ENCODE measurements at regions not wholly inside any gene's neighbourhood (a gene's known extent, or its start where the extent isn't known, plus 50 kb on each side); places are given as distances from the start of the nearest gene placed in this dataset.

GRCh38 chr2:147247749-147248148, 597.1 kb upstream of the ACVR2A start:
- H3K4me1 ChIP-seq (ENCODE audit: insufficient read depth, low read length): no peaks in the 10 kb centered on the region
- no peaks in the 10 kb centered on the region for H3K9me3 ChIP-seq (ENCODE audit: low read length)
- no peaks in the 10 kb centered on the region for H3K79me2 ChIP-seq (ENCODE audit: low read length)
- H2AFZ ChIP-seq (ENCODE audit: low read length): no peak overlapping the region
- no peak for TF ChIP-seq EZH2phosphoT487 (IDR thresholded peaks at IDR 0.05; ENCODE audit: borderline replicate concordance, low read length)
- no peak for TF ChIP-seq CTCF (conservative IDR thresholded peaks at IDR 0.05; ENCODE audit: low read depth, low read length)
- TF ChIP-seq EZH2 (IDR thresholded peaks at IDR 0.05; ENCODE audit: low read length, unreplicated experiment): no peak
- no TSS peak for BruUV-seq (replicated peaks)
- no peaks in the 10 kb centered on the region for H3F3A ChIP-seq (ENCODE audit: low read length, unreplicated experiment)
- no peaks in the 10 kb centered on the region for H4K20me1 ChIP-seq (ENCODE audit: low read length)
- no peak for ATAC-seq
- no peaks in the 10 kb centered on the region for H3K27me3 ChIP-seq (ENCODE audit: low read length)
- no peak overlapping the region for H3K9ac ChIP-seq (ENCODE audit: low read length)
- H3K4me3 ChIP-seq (ENCODE audit: low read length): no peak overlapping the region
- no peaks in the 10 kb centered on the region for H3K36me3 ChIP-seq (ENCODE audit: low read depth, low read length)
- DNase-seq: no peak
- intact Hi-C loops (cut with micrococcal nuclease): no loop called here
- H3K9me2 ChIP-seq (replicated peaks; ENCODE audit: low read length): no peaks in the 10 kb centered on the region
- ChIA-PET CTCF (no interaction called here), POLR2A (ENCODE audit: unreplicated experiment) (no interaction called here)
- H3K4me2 ChIP-seq (ENCODE audit: low read length): no peak overlapping the region
- no peak overlapping the region for H3K27ac ChIP-seq (ENCODE audit: low read length)

DNA sequence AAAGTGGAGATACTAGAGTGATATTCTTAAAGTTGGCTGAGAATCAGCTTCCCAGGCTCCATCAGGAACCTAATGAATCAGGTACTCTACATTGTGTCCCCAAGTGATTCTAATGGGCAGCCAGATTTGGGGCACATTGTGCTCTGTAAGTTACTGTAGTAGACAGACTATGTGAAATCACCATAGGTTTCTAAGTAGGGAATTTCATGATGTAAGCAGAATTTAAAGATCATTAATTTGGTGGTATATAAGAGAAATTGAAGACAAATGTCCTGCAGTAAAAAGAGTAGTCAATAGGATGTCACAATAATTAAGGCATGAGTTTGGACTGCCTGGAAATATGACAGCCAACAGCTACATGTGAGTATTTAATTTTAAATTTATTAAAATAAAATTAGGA, 602.4 kb upstream of the ACVR2A start:
- no peaks in the 10 kb centered on the region for H3K4me1 ChIP-seq (ENCODE audit: insufficient read depth, low read length)
- H2AFZ ChIP-seq (ENCODE audit: low read length): no peak overlapping the region
- H3K9ac ChIP-seq (ENCODE audit: low read length): no peak overlapping the region
- no peaks in the 10 kb centered on the region for H3K36me3 ChIP-seq (ENCODE audit: low read depth, low read length)
- BruUV-seq (replicated peaks): no TSS peak
- no peaks in the 10 kb centered on the region for H3K9me2 ChIP-seq (replicated peaks; ENCODE audit: low read length)
- POLR2A ChIA-PET (ENCODE audit: unreplicated experiment): no interaction called here
- H3K27ac ChIP-seq (ENCODE audit: low read length): no peak overlapping the region
- no peaks in the 10 kb centered on the region for H4K20me1 ChIP-seq (ENCODE audit: low read length)
- TF ChIP-seq EZH2phosphoT487 (IDR thresholded peaks at IDR 0.05; ENCODE audit: borderline replicate concordance, low read length) (no peak), CTCF (conservative IDR thresholded peaks at IDR 0.05; ENCODE audit: low read depth, low read length) (no peak), EZH2 (IDR thresholded peaks at IDR 0.05; ENCODE audit: low read length, unreplicated experiment) (no peak)
- no peaks in the 10 kb centered on the region for H3K79me2 ChIP-seq (ENCODE audit: low read length)
- no peaks in the 10 kb centered on the region for H3K27me3 ChIP-seq (ENCODE audit: low read length)
- intact Hi-C loops (cut with micrococcal nuclease): no loop called here
- no peak for DNase-seq
- H3K4me3 ChIP-seq (ENCODE audit: low read length): no peak overlapping the region
- H3K4me2 ChIP-seq (ENCODE audit: low read length): no peak overlapping the region
- H3K9me3 ChIP-seq (ENCODE audit: low read length): no peaks in the 10 kb centered on the region
- CTCF ChIA-PET: no interaction called here
- ATAC-seq: no peak
- H3F3A ChIP-seq (ENCODE audit: low read length, unreplicated experiment): no peaks in the 10 kb centered on the region

- no peaks in the 10 kb centered on the region for H4K20me1 ChIP-seq (ENCODE audit: low read length)
- no peak overlapping the region for H3K4me3 ChIP-seq (ENCODE audit: low read length)
- BruUV-seq (replicated peaks): no TSS peak
- H2AFZ ChIP-seq (ENCODE audit: low read length): no peak overlapping the region
- H3K27ac ChIP-seq (ENCODE audit: low read length): no peak overlapping the region
- TF ChIP-seq EZH2 (IDR thresholded peaks at IDR 0.05; ENCODE audit: low read length, unreplicated experiment) (no peak), EZH2phosphoT487 (IDR thresholded peaks at IDR 0.05; ENCODE audit: borderline replicate concordance, low read length) (no peak), CTCF (conservative IDR thresholded peaks at IDR 0.05; ENCODE audit: low read depth, low read length) (no peak)
- CTCF ChIA-PET: no interaction called here
- H3K9me2 ChIP-seq (replicated peaks; ENCODE audit: low read length): no peaks in the 10 kb centered on the region
- H3K9me3 ChIP-seq (ENCODE audit: low read length): no peaks in the 10 kb centered on the region
- no peak overlapping the region for H3K4me2 ChIP-seq (ENCODE audit: low read length)
- no peaks in the 10 kb centered on the region for H3K36me3 ChIP-seq (ENCODE audit: low read depth, low read length)
- POLR2A ChIA-PET (ENCODE audit: unreplicated experiment): no interaction called here
- H3K79me2 ChIP-seq (ENCODE audit: low read length): no peaks in the 10 kb centered on the region
- no peaks in the 10 kb centered on the region for H3F3A ChIP-seq (ENCODE audit: low read length, unreplicated experiment)
- H3K9ac ChIP-seq (ENCODE audit: low read length): no peak overlapping the region
- intact Hi-C loops (cut with micrococcal nuclease): no loop called here
- DNase-seq: no peak
- no peaks in the 10 kb centered on the region for H3K27me3 ChIP-seq (ENCODE audit: low read length)
- peaks cover 11% of the 10 kb centered on the region; the same call in 1 of the 2 replicates for H3K4me1 ChIP-seq (ENCODE audit: insufficient read depth, low read length)
- ATAC-seq: no peak
Observed at GRCh38 chr2:147236601-147237000, 608.2 kb upstream of the ACVR2A start.

All from PC-3 (cell line).